ENCODE measurements at regions not wholly inside any gene's neighbourhood (a gene's known extent, or its start where the extent isn't known, plus 50 kb on each side); places are given as distances from the start of the nearest gene placed in this dataset.

DNA sequence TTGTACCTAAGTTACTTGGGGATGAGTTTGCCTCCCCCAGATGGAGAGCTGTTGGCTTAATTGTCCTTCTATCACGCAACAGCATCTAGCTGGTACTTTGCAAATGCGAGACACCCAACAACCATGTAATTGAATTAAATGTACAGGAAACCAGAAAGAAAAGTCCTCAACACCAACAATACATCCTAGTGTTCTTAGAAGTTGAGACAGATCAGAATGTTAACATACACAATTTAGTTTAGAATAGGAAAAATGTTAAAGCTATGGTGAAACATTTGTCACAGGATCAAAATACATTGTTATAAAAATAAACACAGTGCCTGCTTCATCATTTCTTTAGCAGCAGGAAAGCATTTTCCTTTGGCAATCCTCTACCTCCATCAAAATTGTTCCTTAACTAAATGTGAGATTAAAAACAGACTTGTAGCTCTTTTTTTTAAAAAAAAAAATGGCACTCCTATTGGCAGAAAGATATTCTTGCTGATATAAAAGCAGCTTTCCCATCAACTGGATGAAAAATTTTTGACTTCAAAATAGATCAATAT, 163.1 kb upstream of the MID1 start:
- TF ChIP-seq, protein P1, sequence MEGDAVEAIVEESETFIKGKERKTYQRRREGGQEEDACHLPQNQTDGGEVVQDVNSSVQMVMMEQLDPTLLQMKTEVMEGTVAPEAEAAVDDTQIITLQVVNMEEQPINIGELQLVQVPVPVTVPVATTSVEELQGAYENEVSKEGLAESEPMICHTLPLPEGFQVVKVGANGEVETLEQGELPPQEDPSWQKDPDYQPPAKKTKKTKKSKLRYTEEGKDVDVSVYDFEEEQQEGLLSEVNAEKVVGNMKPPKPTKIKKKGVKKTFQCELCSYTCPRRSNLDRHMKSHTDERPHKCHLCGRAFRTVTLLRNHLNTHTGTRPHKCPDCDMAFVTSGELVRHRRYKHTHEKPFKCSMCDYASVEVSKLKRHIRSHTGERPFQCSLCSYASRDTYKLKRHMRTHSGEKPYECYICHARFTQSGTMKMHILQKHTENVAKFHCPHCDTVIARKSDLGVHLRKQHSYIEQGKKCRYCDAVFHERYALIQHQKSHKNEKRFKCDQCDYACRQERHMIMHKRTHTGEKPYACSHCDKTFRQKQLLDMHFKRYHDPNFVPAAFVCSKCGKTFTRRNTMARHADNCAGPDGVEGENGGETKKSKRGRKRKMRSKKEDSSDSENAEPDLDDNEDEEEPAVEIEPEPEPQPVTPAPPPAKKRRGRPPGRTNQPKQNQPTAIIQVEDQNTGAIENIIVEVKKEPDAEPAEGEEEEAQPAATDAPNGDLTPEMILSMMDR (IDR thresholded peaks at IDR 0.05): no peak
- TF ChIP-seq POLR2A (IDR thresholded peaks at IDR 0.05): no peak

Data from esophagus squamous epithelium (tissue), 4 donors.